ENCODE measurements at regions not wholly inside any gene's neighbourhood (a gene's known extent, or its start where the extent isn't known, plus 50 kb on each side); places are given as distances from the start of the nearest gene placed in this dataset.
"Not testable (repeated sequence)": the region's sequence is repeated elsewhere in the genome, so short reads cannot be mapped to it uniquely, and the experiment has no call there.

DNA sequence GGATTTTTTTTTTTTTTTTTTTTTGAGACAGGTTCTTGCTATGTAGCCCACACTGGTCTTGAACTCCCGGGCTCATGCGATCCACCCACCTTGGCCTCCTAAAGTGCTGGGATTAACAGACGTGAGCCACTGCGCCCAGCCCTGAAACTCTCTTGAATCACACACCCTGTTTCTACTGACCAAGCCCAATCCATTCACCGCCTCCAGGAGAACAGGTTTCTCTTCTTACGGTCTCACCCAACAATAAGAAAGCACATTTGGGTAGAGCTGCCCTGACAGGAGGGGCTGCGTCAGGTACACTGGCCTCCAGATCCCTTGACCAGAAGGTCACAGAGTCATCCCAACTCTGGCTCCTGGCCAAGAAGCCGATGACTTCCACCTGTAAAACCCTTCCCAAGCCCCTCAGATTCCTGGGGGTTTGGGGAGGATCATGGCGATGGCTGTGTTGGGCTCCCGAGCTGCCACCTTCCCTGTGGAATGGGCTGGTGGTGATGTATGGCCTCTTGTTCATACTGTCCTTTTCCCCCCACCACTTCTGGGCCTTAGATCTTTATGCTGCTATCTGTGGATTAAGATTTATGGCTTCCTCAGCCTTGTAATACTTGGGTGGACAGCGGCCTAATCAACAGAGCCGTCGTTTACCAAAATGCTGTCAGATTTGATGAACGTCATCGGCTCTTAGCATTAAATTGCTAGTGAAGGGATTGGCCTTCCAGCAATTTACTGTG, 89.1 kb downstream of the KATNIP start:
- DNase-seq (ENCODE audit: low spot score) = no peak
- in situ Hi-C loops (cut with MboI; ENCODE audit: low pct_unique_long_range_greater_than_20kb, low sequenced_read_pairs, unreplicated experiment) = no loop called here
- TF ChIP-seq CTCF (IDR thresholded peaks at IDR 0.05; ENCODE audit: extremely low read depth, insufficient read depth, missing control alignments) = no peak

DNA sequence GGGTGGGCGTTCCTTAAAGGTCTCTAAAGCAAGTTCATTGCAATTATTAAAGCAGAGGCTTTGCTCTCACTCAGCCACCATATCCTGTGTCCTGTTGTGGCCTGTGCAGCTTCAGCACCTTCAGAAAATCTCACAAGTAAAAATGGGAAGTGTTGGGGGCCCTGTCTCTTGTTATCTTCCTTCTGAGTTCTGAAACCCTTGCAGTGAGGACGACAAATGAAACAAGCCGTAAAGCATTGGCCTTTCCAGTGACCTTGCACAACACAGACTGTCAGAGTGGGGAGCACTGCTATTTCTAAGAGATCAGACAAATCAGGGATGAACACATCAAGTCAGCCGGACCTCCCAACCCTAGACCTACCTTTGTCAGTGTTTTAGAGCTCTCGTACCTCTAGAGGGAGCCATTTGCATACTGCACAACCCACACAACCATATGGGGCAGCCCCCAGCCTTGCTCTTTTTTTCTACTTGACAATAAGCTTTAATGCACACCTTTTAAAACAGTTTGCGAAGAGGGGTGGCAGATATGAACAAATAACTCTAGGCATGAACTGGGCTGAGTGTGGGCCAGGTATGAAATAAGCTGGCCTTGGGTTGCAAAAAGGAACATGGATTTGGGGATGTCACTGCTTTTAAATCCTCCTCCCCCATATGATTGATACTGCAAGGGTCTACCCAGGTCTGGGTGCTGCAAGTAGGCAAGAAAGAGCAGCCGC, 89.8 kb downstream of the KATNIP start:
- TF ChIP-seq CTCF (IDR thresholded peaks at IDR 0.05; ENCODE audit: extremely low read depth, insufficient read depth, missing control alignments) = peak; percentile 78
- in situ Hi-C loops (cut with MboI; ENCODE audit: low pct_unique_long_range_greater_than_20kb, low sequenced_read_pairs, unreplicated experiment) = no loop called here
- peak; percentile 83 for DNase-seq (ENCODE audit: low spot score)

DNA sequence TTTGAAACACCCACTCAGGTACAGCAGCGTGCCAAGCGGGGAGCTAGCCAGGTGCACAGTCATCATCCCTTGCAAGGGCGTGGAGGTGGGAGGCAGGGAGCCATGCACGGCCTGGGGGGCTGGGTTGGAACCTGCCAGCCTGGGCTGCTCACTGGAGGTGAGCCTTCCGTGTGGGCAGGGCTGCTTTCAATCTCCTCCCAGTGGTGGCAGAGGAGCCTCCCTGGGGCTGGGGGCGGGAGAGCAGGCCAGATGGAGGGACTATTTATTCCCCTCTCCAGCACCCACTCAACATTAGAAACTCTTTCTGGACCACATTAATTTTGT, 90.3 kb downstream of the KATNIP start:
- in situ Hi-C loops (cut with MboI; ENCODE audit: low pct_unique_long_range_greater_than_20kb, low sequenced_read_pairs, unreplicated experiment) = no loop called here
- DNase-seq (ENCODE audit: low spot score) = no peak
- no peak for TF ChIP-seq CTCF (IDR thresholded peaks at IDR 0.05; ENCODE audit: extremely low read depth, insufficient read depth, missing control alignments)

GRCh38 chr16:27641260-27641659, 91.3 kb downstream of the KATNIP start:
- no peak for DNase-seq (ENCODE audit: low spot score)
- TF ChIP-seq CTCF (IDR thresholded peaks at IDR 0.05; ENCODE audit: extremely low read depth, insufficient read depth, missing control alignments) = no peak
- in situ Hi-C loops (cut with MboI; ENCODE audit: low pct_unique_long_range_greater_than_20kb, low sequenced_read_pairs, unreplicated experiment) = no loop called here

GRCh38 chr16:27641734-27642415, 91.9 kb downstream of the KATNIP start:
- in situ Hi-C loops (cut with MboI; ENCODE audit: low pct_unique_long_range_greater_than_20kb, low sequenced_read_pairs, unreplicated experiment); DNase-seq (ENCODE audit: low spot score): not testable (repeated sequence)

GRCh38 chr16:27642756-27643155, 92.8 kb downstream of the KATNIP start:
- in situ Hi-C loops (cut with MboI; ENCODE audit: low pct_unique_long_range_greater_than_20kb, low sequenced_read_pairs, unreplicated experiment) = no loop called here
- peak; percentile 33 for TF ChIP-seq CTCF (IDR thresholded peaks at IDR 0.05; ENCODE audit: extremely low read depth, insufficient read depth, missing control alignments)
- DNase-seq (ENCODE audit: low spot score) = no peak

DNA sequence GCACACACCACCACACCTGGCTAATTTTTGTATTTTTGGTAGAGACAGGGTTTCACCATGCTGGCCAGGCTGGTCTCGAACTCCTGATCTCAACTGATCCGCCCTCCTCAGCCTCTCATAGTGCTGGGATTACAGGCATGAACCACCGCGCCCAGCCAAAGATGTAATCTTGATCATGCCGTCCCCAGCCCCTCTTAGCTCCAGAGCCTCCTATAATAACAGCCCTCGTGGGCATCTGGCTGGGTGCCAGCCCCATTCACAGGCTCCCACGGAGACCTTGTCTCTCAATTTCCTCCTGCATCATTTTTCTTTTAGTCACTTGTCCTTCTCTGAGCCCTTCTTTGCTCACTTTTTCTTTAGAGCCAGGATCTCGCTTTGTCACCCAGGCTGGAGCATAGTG, 94.2 kb downstream of the KATNIP start:
- no peak for DNase-seq (ENCODE audit: low spot score)
- in situ Hi-C loops (cut with MboI; ENCODE audit: low pct_unique_long_range_greater_than_20kb, low sequenced_read_pairs, unreplicated experiment) = no loop called here
- no peak for TF ChIP-seq CTCF (IDR thresholded peaks at IDR 0.05; ENCODE audit: extremely low read depth, insufficient read depth, missing control alignments)
